GM19468 (cell line): ENCODE measurements at regions not wholly inside any gene's neighbourhood (a gene's known extent, or its start where the extent isn't known, plus 50 kb on each side); places are given as distances from the start of the nearest gene placed in this dataset.

Experiments used
- ATAC-seq: cut with Tn5 transposase; IDR thresholded peaks from one replicate; pipeline ENCODE4 v1.9.1; 2021; ENCODE audit warnings: mild to moderate bottlenecking, moderate library complexity, moderate number of reproducible peaks; ENCODE audit not compliant: unreplicated experiment; ENCODE audit errors: extremely low read depth

DNA sequence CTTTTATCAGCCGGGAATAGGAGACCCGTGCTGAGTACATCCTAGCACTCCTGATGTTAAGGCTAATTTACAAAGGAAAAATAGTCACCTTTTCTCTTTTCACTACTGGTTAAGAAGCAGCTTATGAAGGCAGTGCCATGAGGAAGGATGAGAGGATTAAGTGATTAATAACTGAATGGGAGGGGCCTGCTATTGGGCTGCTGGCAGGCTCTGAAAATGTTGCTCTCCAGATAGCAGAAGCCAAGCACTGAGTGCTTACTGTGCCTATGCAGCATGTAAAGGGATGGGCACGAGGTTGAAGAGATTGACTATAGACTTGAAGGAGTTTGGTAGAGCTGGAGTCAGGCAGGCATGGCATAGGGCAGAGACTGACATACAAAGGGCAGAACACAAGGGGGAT is 282.4 kb upstream of the THSD7B start:
- no peak for ATAC-seq

DNA sequence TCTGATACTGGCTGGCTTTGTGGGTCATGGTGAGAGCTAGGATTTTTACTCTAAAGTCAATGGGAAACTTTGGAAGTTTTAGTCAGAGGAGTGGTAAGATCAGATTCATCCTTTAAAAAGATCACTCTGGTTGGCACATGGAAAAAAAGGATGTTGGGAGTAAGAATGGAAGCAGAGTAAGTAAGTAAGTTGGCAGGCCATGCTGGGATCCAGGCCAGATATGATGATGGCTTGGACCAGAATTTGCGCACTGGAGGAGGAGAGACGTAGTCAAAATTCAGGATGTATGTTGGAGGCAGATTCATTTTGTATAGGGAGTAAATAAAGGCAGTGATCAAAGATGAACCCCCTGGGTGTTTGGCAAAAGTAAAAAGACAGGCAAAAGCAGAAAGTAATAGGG is 283.3 kb upstream of the THSD7B start:
- no peak for ATAC-seq

- ATAC-seq, result no peak
Measured at GRCh38 chr2:136479696-136480095, 285.6 kb upstream of the THSD7B start.

DNA sequence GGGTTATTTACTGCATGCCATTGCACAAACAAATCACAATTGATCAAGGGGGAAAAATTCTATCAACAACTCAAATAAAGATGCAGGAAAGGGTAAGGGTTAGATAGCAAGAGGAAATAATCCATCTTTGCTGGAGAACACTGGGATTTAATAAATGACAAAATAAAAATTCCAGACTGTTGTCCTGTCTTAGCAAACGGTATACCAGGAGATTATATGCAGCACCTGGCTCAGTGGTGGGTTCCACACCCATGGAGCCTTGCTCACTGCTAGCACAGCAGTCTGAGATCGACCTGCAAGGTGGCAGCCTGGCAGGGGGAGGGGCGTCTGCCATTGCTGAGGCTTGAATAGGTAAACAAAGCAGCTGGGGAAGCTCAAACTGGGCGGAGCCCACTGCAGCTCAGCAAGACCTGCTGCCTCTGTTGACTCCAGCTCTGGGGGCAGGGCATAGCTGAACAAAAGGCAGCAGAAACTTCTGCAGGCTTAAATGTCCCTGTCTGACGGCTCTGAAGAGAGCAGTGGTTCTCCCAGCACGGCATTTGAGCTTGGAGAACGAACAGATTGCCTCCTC is 296.5 kb upstream of the THSD7B start:
- no peak for ATAC-seq

- no peak for ATAC-seq
Measured at GRCh38 chr2:136452528-136452927, 312.8 kb upstream of the THSD7B start.

DNA sequence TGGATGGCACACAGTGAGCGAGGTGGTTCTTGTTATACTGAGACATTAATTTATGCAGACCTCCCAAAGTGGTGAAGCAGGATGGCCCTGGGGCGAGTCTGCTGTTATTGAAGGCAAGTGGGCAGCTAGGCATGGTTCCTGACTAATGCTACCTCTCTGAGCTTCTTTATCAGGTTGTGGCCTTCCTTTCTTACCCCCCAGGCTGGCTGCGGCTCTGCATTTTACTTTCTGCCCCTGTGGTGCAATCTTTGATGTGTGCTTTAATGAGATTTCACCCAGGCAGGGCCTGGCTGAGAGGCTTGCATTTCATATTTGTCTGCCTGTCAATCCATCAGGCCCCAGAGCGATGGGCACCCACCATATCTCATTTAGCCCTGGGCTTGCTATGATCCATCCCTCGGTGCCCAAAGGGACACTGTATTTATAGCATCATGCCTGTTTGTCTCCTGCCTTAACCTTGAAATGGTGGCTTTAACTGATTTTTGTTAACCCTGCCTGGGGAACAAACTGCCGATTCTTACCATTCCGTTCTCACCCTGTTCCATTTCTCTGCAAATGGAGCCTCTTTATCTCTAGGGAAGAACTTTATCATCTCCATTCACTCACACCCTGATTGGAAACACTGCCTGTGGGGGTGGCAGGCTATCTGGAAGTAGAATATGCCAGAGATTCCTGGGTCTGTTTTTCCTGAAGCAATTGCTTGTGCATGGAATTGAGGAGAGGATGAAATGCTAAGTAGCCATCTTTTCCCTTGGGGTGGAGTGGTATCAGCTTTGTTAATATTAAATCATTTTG is 316.2 kb upstream of the THSD7B start:
- no peak for ATAC-seq

DNA sequence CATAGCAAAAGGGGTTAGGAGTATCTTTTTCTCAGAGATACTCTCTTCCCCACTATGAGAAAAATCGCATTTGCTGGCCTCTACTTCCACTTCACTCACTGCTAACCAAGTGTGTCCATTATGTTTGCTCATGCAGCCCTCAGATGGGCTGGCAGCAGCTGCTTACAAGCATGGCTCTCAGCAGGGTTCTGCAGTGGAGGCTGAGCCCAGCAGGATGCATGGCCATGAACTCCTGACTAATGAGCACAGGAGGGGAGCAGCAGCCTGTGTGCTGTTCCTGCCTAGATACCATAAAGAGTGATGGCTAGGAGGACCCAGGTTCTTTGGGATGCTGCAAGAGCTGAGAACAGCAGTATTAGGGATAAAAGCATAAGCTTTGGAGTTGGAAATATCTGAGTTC is 316.9 kb upstream of the THSD7B start:
- no peak for ATAC-seq

DNA sequence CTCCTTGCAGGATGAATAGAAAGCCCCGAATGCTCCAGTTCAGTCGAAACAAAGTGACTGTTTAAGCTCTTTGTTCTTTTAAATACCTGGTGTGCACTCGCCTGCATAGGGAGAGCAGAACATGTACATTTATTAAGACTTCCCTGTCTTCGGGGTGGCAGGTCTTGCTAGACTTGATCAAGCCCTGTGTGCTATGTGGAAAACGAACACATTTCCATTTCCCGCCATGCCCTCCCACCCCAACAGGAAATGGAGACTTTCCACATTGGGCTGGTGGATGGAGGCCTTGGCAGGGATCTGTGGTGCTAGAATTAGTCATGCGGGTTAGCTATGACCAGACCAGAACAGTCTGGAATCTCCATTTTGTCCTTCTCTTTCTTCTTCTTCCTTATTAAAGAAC is 321.0 kb upstream of the THSD7B start:
- ATAC-seq, result no peak

GRCh38 chr2:136443661-136444060 is 321.7 kb upstream of the THSD7B start:
- no peak for ATAC-seq

GRCh38 chr2:136441979-136442714 is 323.2 kb upstream of the THSD7B start:
- no peak for ATAC-seq

DNA sequence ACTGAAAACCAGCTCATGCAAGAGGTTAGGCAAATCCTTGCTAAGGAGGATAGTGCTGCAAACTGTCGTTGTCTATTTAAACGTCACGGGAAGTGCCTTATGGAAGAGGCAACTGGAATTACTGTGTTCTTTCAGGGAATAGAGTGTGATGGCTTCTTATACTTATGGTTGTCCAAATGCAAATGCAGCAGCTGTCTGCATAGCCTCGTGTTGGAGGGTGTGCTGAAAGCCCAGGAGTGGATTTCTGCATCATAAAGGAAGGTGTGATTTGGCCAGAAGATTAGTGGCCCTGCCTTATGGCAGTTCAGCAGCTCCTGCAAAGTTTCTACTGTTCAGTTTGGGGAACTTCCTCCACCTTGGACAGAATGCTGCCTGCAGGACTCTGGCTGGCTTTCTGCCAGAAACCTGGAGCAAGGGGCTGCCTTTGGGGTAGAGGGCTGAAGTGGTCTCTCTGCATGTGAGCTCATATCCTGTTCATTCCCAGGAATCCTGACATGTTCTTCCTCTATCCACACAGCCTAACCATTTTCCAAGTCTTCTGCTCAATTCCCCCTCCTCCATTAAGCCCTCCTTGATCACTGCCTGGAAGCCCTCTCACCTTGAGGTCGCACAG is 321.2 kb upstream of the CXCR4 start:
- no peak for ATAC-seq

- ATAC-seq, result no peak
Measured at GRCh38 chr2:136437461-136437860, 319.5 kb upstream of the CXCR4 start.

GRCh38 chr2:136436936-136437335 is 319.0 kb upstream of the CXCR4 start:
- no peak for ATAC-seq

DNA sequence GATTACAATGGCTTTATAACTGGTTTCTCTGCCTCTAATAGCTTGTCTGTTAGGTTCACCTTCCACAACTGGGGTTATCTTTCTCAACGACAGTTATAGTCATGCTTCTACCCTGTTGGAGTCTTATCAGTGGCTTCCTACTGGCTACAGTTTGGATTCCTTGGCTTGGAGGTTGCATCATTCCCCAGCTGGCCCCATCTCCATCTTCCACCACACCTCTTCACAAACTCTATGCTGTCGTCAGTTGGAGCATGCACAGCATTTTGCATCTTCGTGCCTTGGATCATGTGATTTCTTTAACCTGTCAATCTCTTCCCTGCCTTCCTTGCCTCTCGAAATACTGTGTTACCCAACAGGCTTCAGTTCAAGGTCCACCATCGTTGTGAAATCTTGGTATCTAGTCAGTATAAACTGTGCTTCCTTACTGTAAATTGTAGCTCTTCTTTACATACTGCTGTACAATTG is 316.3 kb upstream of the CXCR4 start:
- no peak for ATAC-seq

DNA sequence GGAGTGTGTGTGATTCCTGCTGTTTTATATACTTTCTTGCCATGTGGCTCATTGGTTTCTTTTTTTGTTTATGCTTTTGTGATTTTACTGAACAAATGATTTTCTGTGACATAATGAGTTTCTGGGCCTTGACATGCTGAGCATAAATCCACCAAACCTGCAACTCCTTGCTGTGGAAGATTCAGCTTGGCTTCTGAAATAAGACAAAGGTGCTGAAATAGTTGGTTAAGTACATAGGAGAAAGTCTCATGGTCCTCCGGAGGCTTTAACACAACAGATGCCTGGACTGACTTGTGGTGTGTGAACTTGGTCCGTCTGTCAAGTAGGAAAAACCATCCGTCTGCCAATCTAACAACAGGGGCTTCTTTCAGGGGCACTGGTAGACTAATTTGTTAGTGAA is 315.3 kb upstream of the CXCR4 start:
- no peak for ATAC-seq

DNA sequence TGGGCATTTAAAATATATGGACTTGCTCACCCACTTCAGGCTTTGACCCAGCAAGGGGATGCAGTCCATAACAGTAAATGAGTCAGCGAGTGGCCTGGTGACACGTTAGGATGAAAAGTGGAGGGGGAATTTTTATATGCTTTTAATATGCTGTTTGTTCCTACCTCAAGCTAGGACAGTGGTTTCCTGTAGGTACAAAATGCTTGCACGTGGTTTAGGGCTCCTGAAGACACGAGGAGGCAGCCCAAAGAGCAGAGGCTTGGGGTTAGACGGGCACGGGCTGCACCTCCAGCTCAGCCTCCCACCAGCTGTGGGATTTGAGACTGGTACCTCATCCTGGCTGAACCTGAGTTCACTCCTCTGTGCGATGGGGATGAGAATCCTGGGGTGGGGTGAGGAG is 306.2 kb upstream of the CXCR4 start:
- no peak for ATAC-seq

DNA sequence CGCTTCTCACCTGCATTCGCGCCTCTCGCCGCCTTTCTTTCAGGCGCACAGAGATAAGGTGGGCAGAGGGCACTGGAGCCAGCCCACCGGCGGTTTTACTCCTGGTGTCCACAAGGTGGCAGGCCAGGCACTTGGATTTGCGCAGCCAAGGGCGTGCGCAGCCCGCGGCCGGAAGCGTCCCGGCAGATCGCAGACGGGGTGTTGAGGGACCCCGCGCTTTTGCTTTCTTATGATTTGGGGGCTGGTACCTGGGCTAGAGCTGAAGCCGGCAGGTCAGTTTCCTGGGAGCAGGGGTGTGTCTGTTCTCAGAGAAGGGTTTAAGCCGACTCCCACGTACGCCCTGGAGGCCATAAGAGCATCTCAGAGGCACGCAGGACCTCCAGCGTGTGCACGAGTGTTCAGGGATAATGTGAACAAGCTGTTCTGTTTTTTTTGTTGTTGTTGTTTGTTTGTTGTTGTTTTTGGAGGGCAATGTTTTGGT is 305.6 kb upstream of the CXCR4 start:
- peak; percentile 86 for ATAC-seq

GRCh38 chr2:136422512-136422911 is 304.6 kb upstream of the CXCR4 start:
- no peak for ATAC-seq

DNA sequence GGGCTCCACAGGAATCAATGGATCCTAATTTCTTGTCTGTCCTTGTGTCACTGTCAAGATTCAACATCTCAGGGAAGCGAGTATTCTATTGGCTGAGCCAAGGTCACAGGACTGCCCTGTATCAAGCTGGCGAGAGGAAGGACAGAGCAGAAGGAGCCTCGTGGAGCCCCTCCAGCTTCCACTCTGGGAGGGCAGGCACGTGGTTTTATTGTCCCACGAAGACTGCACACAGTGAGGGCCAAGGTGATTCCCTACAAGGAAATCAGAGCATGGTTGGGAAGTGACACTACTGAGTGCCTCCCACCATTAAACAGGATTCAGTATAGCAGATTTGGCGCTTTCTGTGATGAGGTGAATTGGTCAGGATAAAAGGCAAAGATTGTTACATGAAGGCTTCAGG is 302.4 kb upstream of the CXCR4 start:
- ATAC-seq, result no peak

DNA sequence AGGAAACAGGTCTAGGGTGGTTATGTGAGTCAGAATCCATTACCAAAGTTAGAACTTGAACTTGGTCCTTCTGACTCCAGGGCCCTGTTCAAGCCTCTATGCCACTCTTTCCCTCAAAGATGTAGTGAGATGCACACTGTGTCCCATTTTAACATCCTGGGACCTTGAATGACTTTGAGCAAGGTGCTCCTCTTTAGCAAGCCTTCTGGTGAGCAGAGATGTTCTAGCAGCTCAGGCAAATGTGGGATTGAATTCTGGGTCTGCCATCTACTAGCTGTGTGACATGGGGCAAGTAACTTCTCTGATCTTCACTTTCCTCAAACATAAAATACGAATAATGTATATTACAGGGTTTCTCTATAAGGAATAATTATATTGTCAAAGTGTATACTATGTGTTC is 294.0 kb upstream of the CXCR4 start:
- ATAC-seq, result no peak

DNA sequence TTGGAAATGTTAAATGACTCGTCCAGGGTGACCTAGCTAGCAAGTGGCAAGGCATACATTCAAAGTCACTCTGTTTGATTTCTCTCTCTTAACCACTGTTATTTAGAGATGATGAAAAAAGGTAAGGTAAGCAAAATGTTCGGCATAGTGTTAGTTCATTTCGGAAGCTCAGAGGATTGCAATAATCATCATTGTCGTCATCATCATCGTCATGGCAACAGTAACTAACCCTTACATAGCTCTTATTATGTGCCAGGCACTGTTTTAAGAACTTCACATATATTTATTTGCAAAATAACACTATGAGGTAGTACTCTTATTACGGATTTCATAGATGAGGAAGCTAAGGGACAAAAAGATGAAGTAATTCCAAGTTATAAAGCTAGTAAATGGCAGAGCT is 292.7 kb upstream of the CXCR4 start:
- no peak for ATAC-seq
